H9 (cell line): ENCODE measurements at regions not wholly inside any gene's neighbourhood (a gene's known extent, or its start where the extent isn't known, plus 50 kb on each side); places are given as distances from the start of the nearest gene placed in this dataset.

Experiments
- DNase-seq: peaks from one replicate; pipeline ENCODE4 v3.0.0-alpha.2; 2017
- H2AFZ ChIP-seq: one replicate; pipeline ENCODE4 v1.6.1; 2013; ENCODE audit warnings: mild to moderate bottlenecking, low read length, control low read depth, moderate library complexity
- H2AK5ac ChIP-seq: 2 replicates; pipeline ENCODE4 v1.6.1; 2013; ENCODE audit warnings: low read length, control low read depth, mixed read lengths; ENCODE audit not compliant: insufficient read length
- H2BK120ac ChIP-seq: one replicate; pipeline ENCODE4 v1.6.1; 2013; ENCODE audit warnings: low read depth, mild to moderate bottlenecking, low read length, control low read depth, inconsistent platforms; ENCODE audit not compliant: poor library complexity, severe bottlenecking
- H2BK12ac ChIP-seq: 2 replicates; pipeline ENCODE4 v1.6.1; 2013; ENCODE audit warnings: low read length, control low read depth, mixed read lengths, low read depth; ENCODE audit not compliant: insufficient read length
- H2BK15ac ChIP-seq: 2 replicates; pipeline ENCODE4 v1.6.1; 2013; ENCODE audit warnings: low read depth, low read length, control low read depth
- H2BK20ac ChIP-seq: one replicate; pipeline ENCODE4 v1.6.1; 2013; ENCODE audit warnings: low read depth, mild to moderate bottlenecking, low read length, control low read depth, inconsistent platforms; ENCODE audit not compliant: poor library complexity, severe bottlenecking
- H2BK5ac ChIP-seq: 2 replicates; pipeline ENCODE4 v1.6.1; 2013; ENCODE audit warnings: low read length, control low read depth, mixed read lengths; ENCODE audit not compliant: insufficient read length
- H3K14ac ChIP-seq: 2 replicates; pipeline ENCODE4 v1.6.1; 2013; ENCODE audit warnings: low read length, control low read depth; ENCODE audit not compliant: insufficient read depth
- H3K18ac ChIP-seq: 2 replicates; pipeline ENCODE4 v1.6.1; 2013; ENCODE audit warnings: low read depth, mild to moderate bottlenecking, mixed read lengths, low read length, control low read depth; ENCODE audit not compliant: insufficient read length
- H3K23ac ChIP-seq: 2 replicates; pipeline ENCODE4 v1.6.1; 2013; ENCODE audit warnings: low read length, control low read depth, mixed read lengths, low read depth; ENCODE audit not compliant: insufficient read length
- H3K23me2 ChIP-seq: 2 replicates; pipeline ENCODE4 v1.6.1; 2013; ENCODE audit warnings: low read depth, mild to moderate bottlenecking, mixed read lengths, low read length, control low read depth; ENCODE audit not compliant: insufficient read length, poor library complexity, severe bottlenecking
- H3K27ac ChIP-seq: 2 replicates; pipeline ENCODE4 v1.5.1; 2013; ENCODE audit warnings: low read length, control low read depth, mixed read lengths, low read depth; ENCODE audit not compliant: insufficient read length
- H3K27me3 ChIP-seq: 2 replicates; pipeline ENCODE4 v1.6.1; 2013; ENCODE audit warnings: low read length, control low read depth, inconsistent platforms; ENCODE audit not compliant: insufficient read depth
- H3K4ac ChIP-seq: 2 replicates; pipeline ENCODE4 v1.6.1; 2013; ENCODE audit warnings: low read depth, mild to moderate bottlenecking, control low read depth, inconsistent platforms, low read length, moderate library complexity
- H3K4me1 ChIP-seq: 2 replicates; pipeline ENCODE4 v1.6.1; 2013; ENCODE audit warnings: low read length, control low read depth, inconsistent platforms; ENCODE audit not compliant: insufficient read depth
- H3K4me2 ChIP-seq: 2 replicates; pipeline ENCODE4 v1.6.1; 2013; ENCODE audit warnings: low read length, control low read depth, mixed read lengths; ENCODE audit not compliant: insufficient read length, insufficient read depth
- H3K56ac ChIP-seq: 2 replicates; pipeline ENCODE4 v1.6.1; 2013; ENCODE audit warnings: low read depth, mild to moderate bottlenecking, mixed read lengths, low read length, control low read depth; ENCODE audit not compliant: insufficient read length
- H3K79me1 ChIP-seq: 2 replicates; pipeline ENCODE4 v1.6.1; 2013; ENCODE audit warnings: low read depth, mild to moderate bottlenecking, moderate library complexity, low read length, control low read depth, inconsistent platforms; ENCODE audit not compliant: insufficient read depth, poor library complexity, severe bottlenecking
- H3K79me2 ChIP-seq: 2 replicates; pipeline ENCODE4 v1.6.1; 2013; ENCODE audit warnings: low read length, control low read depth, inconsistent platforms; ENCODE audit not compliant: insufficient read depth
- H3K9ac ChIP-seq: 2 replicates; pipeline ENCODE4 v1.6.1; 2013; ENCODE audit warnings: low read length, control low read depth, mixed read lengths; ENCODE audit not compliant: insufficient read length; ENCODE audit errors: extremely low read depth
- H3K9me3 ChIP-seq: one replicate; pipeline ENCODE4 v1.6.1; 2013; ENCODE audit warnings: low read depth, low read length, inconsistent platforms; ENCODE audit not compliant: control insufficient read depth
- H3T11ph ChIP-seq: one replicate; pipeline ENCODE4 v1.6.1; 2013; ENCODE audit warnings: mild to moderate bottlenecking, low read length, control low read depth, inconsistent platforms
- H4K20me1 ChIP-seq: one replicate; pipeline ENCODE4 v1.6.1; 2013; ENCODE audit not compliant: control insufficient read depth, insufficient read length, insufficient read depth
- H4K5ac ChIP-seq: 2 replicates; pipeline ENCODE4 v1.6.1; 2013; ENCODE audit warnings: low read depth, mild to moderate bottlenecking, mixed read lengths, low read length, control low read depth; ENCODE audit not compliant: insufficient read length
- H4K8ac ChIP-seq: replicated peaks from 2 replicates; pipeline ENCODE4 v1.6.1; 2013; ENCODE audit warnings: low read length, control low read depth, mixed read lengths, low read depth; ENCODE audit not compliant: insufficient read length
- H4K91ac ChIP-seq: 2 replicates; pipeline ENCODE4 v1.6.1; 2013; ENCODE audit warnings: low read depth, mild to moderate bottlenecking, moderate library complexity, mixed read lengths, low read length, control low read depth; ENCODE audit not compliant: insufficient read length
- H3K27ac Mint-ChIP-seq, 3 experiments: 2 replicates in 2 of 3; 3 replicates in 1 of 3; pipeline ENCODE4 v1.8.0; 2020 to 2021; ENCODE audit warnings: mixed read lengths in 3 of 3, mild to moderate bottlenecking in 1 of 3, moderate library complexity in 1 of 3
- H3K27me3 Mint-ChIP-seq: 2 replicates; pipeline ENCODE4 v1.8.0; 2021; ENCODE audit warnings: low read depth, mild to moderate bottlenecking, moderate library complexity, mixed read lengths
- H3K36me3 Mint-ChIP-seq, 3 experiments: 2 replicates in 2 of 3; 3 replicates in 1 of 3; pipeline ENCODE4 v1.8.0; 2020 to 2021; ENCODE audit warnings: low read depth in 3 of 3, mixed read lengths in 3 of 3; ENCODE audit not compliant: insufficient read depth in 1 of 3
- H3K4me1 Mint-ChIP-seq, 2 experiments: 2 replicates each; pipeline ENCODE4 v1.8.0; 2020; ENCODE audit warnings: mixed read lengths in 2 of 2
- H3K4me3 Mint-ChIP-seq, 2 experiments: 2 replicates in 1 of 2; 3 replicates in 1 of 2; pipeline ENCODE4 v1.8.0; 2020 to 2021; ENCODE audit warnings: mild to moderate bottlenecking in 2 of 2, mixed read lengths in 2 of 2, moderate library complexity in 1 of 2
- H3K9me3 Mint-ChIP-seq, 2 experiments: 2 replicates in 1 of 2; 3 replicates in 1 of 2; pipeline ENCODE4 v1.8.0; 2020; ENCODE audit warnings: mild to moderate bottlenecking in 2 of 2, mixed read lengths in 2 of 2, moderate library complexity in 1 of 2
- WGBS: extraction: QIAGEN DNeasy Blood & Tissue Kit; methylation state at CpG from one replicate; pipeline ENCODE4 v1.1.7; 2013; ENCODE audit warnings: missing lambda C conversion rate, low lambda C conversion rate, mixed read lengths; ENCODE audit not compliant: insufficient read length; ENCODE audit errors: extremely low coverage; 5-methylcytosine and 5-hydroxymethylcytosine counted together
- TF ChIP-seq, protein P1 (sequence below): fragments of 200-600 bp; sonication (generic); conservative IDR thresholded peaks from 3 replicates; pipeline ENCODE4 v1.8.0; 2021; ENCODE audit warnings: antibody characterized with exemption, mild to moderate bottlenecking

DNA sequence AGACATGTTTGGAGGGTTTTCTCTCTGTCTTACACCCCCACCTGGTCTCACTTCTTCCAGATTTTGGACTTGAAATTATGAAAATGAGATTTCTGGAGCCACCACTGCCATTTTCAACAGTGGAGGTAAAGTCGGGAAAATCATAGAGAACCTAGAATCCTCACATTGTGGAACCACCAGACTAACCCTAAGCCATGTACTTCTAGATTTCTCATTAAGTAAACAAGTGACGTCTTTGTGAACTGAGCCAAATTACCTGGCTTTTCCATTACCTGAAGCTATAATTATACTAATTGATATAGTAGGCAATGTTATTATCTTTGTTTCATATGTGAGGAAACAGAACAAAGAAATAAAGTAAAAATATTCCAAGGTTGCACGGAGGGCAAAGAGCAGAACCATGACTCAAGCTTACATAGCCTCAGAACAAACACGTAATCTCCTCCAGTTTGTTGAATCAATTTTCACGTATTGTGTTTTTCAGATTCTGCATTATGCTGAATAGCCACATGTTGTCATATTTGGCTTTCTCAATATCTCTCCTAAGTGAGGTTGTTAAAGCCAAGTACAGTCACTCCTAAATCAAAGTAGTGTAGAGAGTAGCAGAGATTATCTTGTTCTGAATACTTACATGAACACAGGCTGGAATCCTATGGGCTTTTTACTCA is 101.3 kb upstream of the CMC1 start:
- Histone ChIP-seq H3K23ac (no peak overlapping the region), H2BK120ac (no peak overlapping the region), H3K4me2 (no peak overlapping the region), H3K23me2 (no peaks in the 10 kb centered on the region), H3K18ac (no peak overlapping the region), H2AFZ (no peak overlapping the region), H2AK5ac (no peak overlapping the region), H3K27ac (no peak overlapping the region), H3T11ph (no peak overlapping the region), H3K14ac (no peak overlapping the region), H3K9me3 (no peaks in the 10 kb centered on the region), H3K9ac (no peak overlapping the region), H3K56ac (no peak overlapping the region), H3K27me3 (no peaks in the 10 kb centered on the region), H3K79me2 (no peaks in the 10 kb centered on the region), H4K8ac (no peak overlapping the region), H3K79me1 (no peaks in the 10 kb centered on the region), H2BK15ac (no peak overlapping the region), H3K4me1 (no peaks in the 10 kb centered on the region), H4K20me1 (no peaks in the 10 kb centered on the region), H2BK12ac (no peak overlapping the region), H2BK5ac (no peak overlapping the region), H3K4ac (no peak overlapping the region), H4K91ac (no peak overlapping the region), H4K5ac (no peak overlapping the region), H2BK20ac (no peak overlapping the region)
- Mint-ChIP-seq H3K27me3 (no peaks in the 10 kb centered on the region), H3K36me3 (no peaks in the 10 kb centered on the region), H3K27ac (no peak overlapping the region), H3K9me3 (no peaks in the 10 kb centered on the region), H3K4me1 (no peaks in the 10 kb centered on the region), H3K4me3 (no peak overlapping the region)
- no CpG with 5 or more reads among the region's 5 CpGs for WGBS
- DNase-seq, result no peak
- TF ChIP-seq, protein P1, sequence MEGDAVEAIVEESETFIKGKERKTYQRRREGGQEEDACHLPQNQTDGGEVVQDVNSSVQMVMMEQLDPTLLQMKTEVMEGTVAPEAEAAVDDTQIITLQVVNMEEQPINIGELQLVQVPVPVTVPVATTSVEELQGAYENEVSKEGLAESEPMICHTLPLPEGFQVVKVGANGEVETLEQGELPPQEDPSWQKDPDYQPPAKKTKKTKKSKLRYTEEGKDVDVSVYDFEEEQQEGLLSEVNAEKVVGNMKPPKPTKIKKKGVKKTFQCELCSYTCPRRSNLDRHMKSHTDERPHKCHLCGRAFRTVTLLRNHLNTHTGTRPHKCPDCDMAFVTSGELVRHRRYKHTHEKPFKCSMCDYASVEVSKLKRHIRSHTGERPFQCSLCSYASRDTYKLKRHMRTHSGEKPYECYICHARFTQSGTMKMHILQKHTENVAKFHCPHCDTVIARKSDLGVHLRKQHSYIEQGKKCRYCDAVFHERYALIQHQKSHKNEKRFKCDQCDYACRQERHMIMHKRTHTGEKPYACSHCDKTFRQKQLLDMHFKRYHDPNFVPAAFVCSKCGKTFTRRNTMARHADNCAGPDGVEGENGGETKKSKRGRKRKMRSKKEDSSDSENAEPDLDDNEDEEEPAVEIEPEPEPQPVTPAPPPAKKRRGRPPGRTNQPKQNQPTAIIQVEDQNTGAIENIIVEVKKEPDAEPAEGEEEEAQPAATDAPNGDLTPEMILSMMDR, result no peak
